ENCODE measurements at regions not wholly inside any gene's neighbourhood (a gene's known extent, or its start where the extent isn't known, plus 50 kb on each side); places are given as distances from the start of the nearest gene placed in this dataset.

- no peak for DNase-seq (ENCODE audit: low read depth)
Measured at GRCh38 chr13:67841071-67841470, 610.9 kb upstream of the PCDH9 start.

GRCh38 chr13:67833564-67833963 is 603.4 kb upstream of the PCDH9 start:
- DNase-seq (ENCODE audit: low read depth): no peak

GRCh38 chr13:67829641-67830040 is 599.5 kb upstream of the PCDH9 start:
- DNase-seq (ENCODE audit: low read depth): peak; percentile 14

GRCh38 chr13:67827992-67828391 is 597.9 kb upstream of the PCDH9 start:
- DNase-seq (ENCODE audit: low read depth): no peak

GRCh38 chr13:67821606-67822005 is 591.5 kb upstream of the PCDH9 start:
- peak; percentile 29 for DNase-seq (ENCODE audit: low read depth)

- no peak for DNase-seq (ENCODE audit: low read depth)
Measured at GRCh38 chr13:67806796-67807195, 576.7 kb upstream of the PCDH9 start.

- DNase-seq (ENCODE audit: low read depth): no peak
Measured at GRCh38 chr13:67803118-67803517, 573.0 kb upstream of the PCDH9 start.

GRCh38 chr13:67792151-67792676 is 562.1 kb upstream of the PCDH9 start:
- peak; percentile 26 for DNase-seq (ENCODE audit: low read depth)

GRCh38 chr13:67791047-67791446 is 560.9 kb upstream of the PCDH9 start:
- no peak for DNase-seq (ENCODE audit: low read depth)

GRCh38 chr13:67776151-67776550 is 546.0 kb upstream of the PCDH9 start:
- no peak for DNase-seq (ENCODE audit: low read depth)

GRCh38 chr13:67775359-67775758 is 545.2 kb upstream of the PCDH9 start:
- no peak for DNase-seq (ENCODE audit: low read depth)

- DNase-seq (ENCODE audit: low read depth): no peak
Measured at GRCh38 chr13:67772807-67773453, 542.8 kb upstream of the PCDH9 start.

- DNase-seq (ENCODE audit: low read depth): no peak
Measured at GRCh38 chr13:67771106-67771505, 541.0 kb upstream of the PCDH9 start.

GRCh38 chr13:67769987-67770341 is 539.8 kb upstream of the PCDH9 start:
- DNase-seq (ENCODE audit: low read depth): no peak

- no peak for DNase-seq (ENCODE audit: low read depth)
Measured at GRCh38 chr13:67769063-67769986, 539.2 kb upstream of the PCDH9 start.

- DNase-seq (ENCODE audit: low read depth): no peak
Measured at GRCh38 chr13:67763984-67764383, 533.8 kb upstream of the PCDH9 start.

- no peak for DNase-seq (ENCODE audit: low read depth)
Measured at GRCh38 chr13:67763384-67763783, 533.2 kb upstream of the PCDH9 start.

- no peak for DNase-seq (ENCODE audit: low read depth)
Measured at GRCh38 chr13:67758975-67759374, 528.8 kb upstream of the PCDH9 start.

- DNase-seq (ENCODE audit: low read depth): no peak
Measured at GRCh38 chr13:67754012-67754411, 523.9 kb upstream of the PCDH9 start.

- no peak for DNase-seq (ENCODE audit: low read depth)
Measured at GRCh38 chr13:67752759-67753158, 522.6 kb upstream of the PCDH9 start.

- DNase-seq (ENCODE audit: low read depth): no peak
Measured at GRCh38 chr13:67742478-67742877, 512.3 kb upstream of the PCDH9 start.

- no peak for DNase-seq (ENCODE audit: low read depth)
Measured at GRCh38 chr13:67740871-67741535, 510.9 kb upstream of the PCDH9 start.

Data from LHCN-M2 (cell line).